C1 segment of cervical spinal cord (tissue), 14 donors: ENCODE measurements at regions not wholly inside any gene's neighbourhood (a gene's known extent, or its start where the extent isn't known, plus 50 kb on each side); places are given as distances from the start of the nearest gene placed in this dataset.
"Not testable (repeated sequence)": the region's sequence is repeated elsewhere in the genome, so short reads cannot be mapped to it uniquely, and the experiment has no call there.

Experiments used
- DNase-seq, 14 donors: peaks; one replicate each; lab custom pipeline; 2025; lab: John Stamatoyannopoulos, UW

GRCh38 chr5:108588323-108588722, 159.4 kb upstream of the FER start:
- DNase-seq = no peak

- no peak for DNase-seq
Observed at GRCh38 chr5:108587821-108588220, 159.9 kb upstream of the FER start.

- DNase-seq = no peak
Observed at GRCh38 chr5:108581026-108581425, 166.7 kb upstream of the FER start.

GRCh38 chr5:108579236-108579635, 168.5 kb upstream of the FER start:
- DNase-seq = no peak

GRCh38 chr5:108578791-108579190, 168.9 kb upstream of the FER start:
- no peak for DNase-seq

GRCh38 chr5:108567429-108567828, 180.3 kb upstream of the FER start:
- no peak for DNase-seq

GRCh38 chr5:108564441-108564840, 182.5 kb upstream of the FBXL17 start:
- no peak for DNase-seq

- no peak for DNase-seq
Observed at GRCh38 chr5:108562205-108562454, 180.2 kb upstream of the FBXL17 start.

- DNase-seq = no peak
Observed at GRCh38 chr5:108561416-108562204, 179.7 kb upstream of the FBXL17 start.

GRCh38 chr5:108560581-108560980, 178.7 kb upstream of the FBXL17 start:
- no peak for DNase-seq

GRCh38 chr5:108560166-108560565, 178.3 kb upstream of the FBXL17 start:
- no peak for DNase-seq

GRCh38 chr5:108558840-108559239, 176.9 kb upstream of the FBXL17 start:
- not testable (repeated sequence) for DNase-seq

GRCh38 chr5:108558142-108558541, 176.2 kb upstream of the FBXL17 start:
- not testable (repeated sequence) for DNase-seq

- DNase-seq = no peak
Observed at GRCh38 chr5:108557686-108558085, 175.8 kb upstream of the FBXL17 start.

- no peak for DNase-seq
Observed at GRCh38 chr5:108556441-108557145, 174.7 kb upstream of the FBXL17 start.

- no peak for DNase-seq
Observed at GRCh38 chr5:108548684-108549596, 167.0 kb upstream of the FBXL17 start.

GRCh38 chr5:108546939-108547338, 165.0 kb upstream of the FBXL17 start:
- no peak for DNase-seq

GRCh38 chr5:108545301-108545700, 163.4 kb upstream of the FBXL17 start:
- no peak for DNase-seq

GRCh38 chr5:108543486-108543885, 161.6 kb upstream of the FBXL17 start:
- DNase-seq = no peak

GRCh38 chr5:108541836-108542235, 159.9 kb upstream of the FBXL17 start:
- DNase-seq = no peak

GRCh38 chr5:108536321-108536720, 154.4 kb upstream of the FBXL17 start:
- DNase-seq = no peak

GRCh38 chr5:108532129-108532445, 150.2 kb upstream of the FBXL17 start:
- DNase-seq = not testable (repeated sequence)
